ENCODE measurements at regions not wholly inside any gene's neighbourhood (a gene's known extent, or its start where the extent isn't known, plus 50 kb on each side); places are given as distances from the start of the nearest gene placed in this dataset.

DNA sequence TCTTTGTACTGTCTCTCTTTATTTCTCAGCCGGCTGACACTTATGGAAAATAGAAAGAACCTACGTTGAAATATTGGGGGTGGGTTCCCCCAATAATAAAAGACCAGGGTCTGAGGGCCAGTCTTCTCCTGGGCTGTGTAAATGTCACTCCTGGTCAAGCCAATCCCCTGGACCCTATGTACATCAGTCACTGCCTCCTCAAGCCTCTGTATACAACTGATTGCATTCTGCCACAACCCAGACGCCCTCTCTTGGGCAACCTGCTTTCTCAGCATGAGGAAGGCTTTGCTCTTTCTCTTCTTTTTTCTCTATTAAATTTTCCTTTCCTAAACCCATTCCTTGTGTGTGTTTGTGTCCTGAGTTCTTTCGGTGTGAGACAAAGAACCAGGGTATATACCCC lies 84.1 kb upstream of the SERBP1 start:
- H3K4me1 Mint-ChIP-seq, result no peaks in the 10 kb centered on the region
- H3K4me3 Mint-ChIP-seq, result no peak overlapping the region
- no peaks in the 10 kb centered on the region for H3K27me3 Mint-ChIP-seq (ENCODE audit: low read depth)

DNA sequence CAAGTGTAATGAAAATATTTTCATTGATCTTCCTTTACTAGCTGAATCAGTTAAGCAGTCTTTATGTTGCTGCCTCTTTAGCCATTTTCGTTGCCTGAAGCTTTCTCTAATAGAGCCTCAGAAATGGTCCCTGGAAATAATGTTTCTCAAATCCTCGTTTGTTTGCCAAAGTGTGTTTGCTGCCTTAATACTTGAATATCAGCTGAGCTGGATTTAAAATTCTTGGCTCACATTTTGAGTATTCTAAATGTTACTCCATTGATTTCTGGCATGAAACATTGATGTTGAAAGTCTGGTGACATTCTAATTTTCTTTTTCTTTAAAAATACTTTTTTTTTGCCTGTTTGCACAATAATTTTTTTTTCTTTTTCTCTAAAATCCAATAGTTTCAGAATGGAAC lies 84.6 kb upstream of the SERBP1 start:
- Mint-ChIP-seq H3K4me1 (no peaks in the 10 kb centered on the region), H3K27me3 (ENCODE audit: low read depth) (no peaks in the 10 kb centered on the region), H3K27ac (ENCODE audit: unreplicated experiment) (no peak overlapping the region), H3K4me3 (no peak overlapping the region), H3K36me3 (ENCODE audit: low read depth) (peaks cover 11% of the 10 kb centered on the region), H3K9me3 (peaks cover 11% of the 10 kb centered on the region)
- DNase-seq (ENCODE audit: low read depth, low spot score), result no peak
- TF ChIP-seq CTCF (conservative IDR thresholded peaks at IDR 0.05), result no peak

More for the DNA sequence above, 84.1 kb upstream of the SERBP1 start:
- TF ChIP-seq CTCF (conservative IDR thresholded peaks at IDR 0.05), result no peak
- H3K27ac Mint-ChIP-seq (ENCODE audit: unreplicated experiment), result no peak overlapping the region
- H3K36me3 Mint-ChIP-seq (ENCODE audit: low read depth), result peaks cover 11% of the 10 kb centered on the region
- H3K9me3 Mint-ChIP-seq, result peaks cover 11% of the 10 kb centered on the region
- DNase-seq (ENCODE audit: low read depth, low spot score), result no peak

DNA sequence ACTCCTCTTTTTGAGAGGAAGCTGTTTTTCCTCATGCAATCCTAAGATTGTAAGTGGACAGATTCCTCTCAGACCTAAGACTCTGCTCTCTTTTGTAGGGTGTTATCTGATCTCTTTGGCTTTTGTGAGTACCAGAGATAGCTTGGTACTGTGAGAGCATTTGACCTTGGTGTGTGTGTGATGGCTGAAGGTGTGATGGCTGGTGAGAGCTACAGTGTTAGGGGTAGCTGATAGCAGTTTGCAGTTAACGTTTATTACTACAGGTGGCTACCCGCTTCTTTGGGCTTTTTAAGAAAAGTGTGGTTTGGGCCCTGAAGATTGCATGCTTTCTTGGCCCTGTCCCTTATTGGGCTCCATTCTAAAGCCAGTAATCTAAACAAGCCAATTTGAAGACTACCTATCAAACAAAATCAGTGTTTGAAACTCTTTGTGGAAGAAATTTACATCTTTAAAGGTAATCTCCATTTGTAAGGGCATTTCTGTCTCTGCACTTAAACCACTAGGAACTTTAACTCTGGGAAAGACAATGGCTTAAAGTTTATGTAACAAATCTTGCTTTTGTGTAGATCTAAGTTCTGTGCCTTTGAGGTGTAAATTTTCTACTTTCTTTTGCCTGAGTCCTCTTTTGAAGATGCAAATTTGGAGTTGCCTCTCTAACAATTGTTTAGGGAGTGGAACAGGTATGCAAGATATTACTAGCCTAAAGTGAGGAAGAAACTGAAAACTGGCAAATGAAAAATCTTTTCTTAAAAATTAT lies 85.3 kb upstream of the SERBP1 start:
- Mint-ChIP-seq H3K36me3 (ENCODE audit: low read depth) (peaks cover 11% of the 10 kb centered on the region), H3K27ac (ENCODE audit: unreplicated experiment) (no peak overlapping the region), H3K9me3 (peaks cover 11% of the 10 kb centered on the region), H3K27me3 (ENCODE audit: low read depth) (no peaks in the 10 kb centered on the region), H3K4me1 (no peaks in the 10 kb centered on the region), H3K4me3 (no peak overlapping the region)
- no peak for TF ChIP-seq CTCF (conservative IDR thresholded peaks at IDR 0.05)
- no peak for DNase-seq (ENCODE audit: low read depth, low spot score)

- no peaks in the 10 kb centered on the region for H3K27me3 Mint-ChIP-seq (ENCODE audit: low read depth)
These were observed 86.8 kb upstream of the SERBP1 start for GRCh38 chr1:67517046-67517445.

GRCh38 chr1:67522001-67522441 lies 91.8 kb upstream of the SERBP1 start:
- Mint-ChIP-seq H3K27me3 (ENCODE audit: low read depth) (no peaks in the 10 kb centered on the region), H3K36me3 (ENCODE audit: low read depth) (no peaks in the 10 kb centered on the region), H3K27ac (ENCODE audit: unreplicated experiment) (no peak overlapping the region), H3K4me1 (no peaks in the 10 kb centered on the region), H3K4me3 (no peak overlapping the region), H3K9me3 (no peaks in the 10 kb centered on the region)
- TF ChIP-seq CTCF (conservative IDR thresholded peaks at IDR 0.05), result no peak
- no peak for DNase-seq (ENCODE audit: low read depth, low spot score)

More at GRCh38 chr1:67517046-67517445, 86.8 kb upstream of the SERBP1 start:
- no peaks in the 10 kb centered on the region for H3K4me1 Mint-ChIP-seq
- H3K9me3 Mint-ChIP-seq, result peaks cover 9% of the 10 kb centered on the region
- TF ChIP-seq CTCF (conservative IDR thresholded peaks at IDR 0.05), result no peak
- no peak overlapping the region for H3K4me3 Mint-ChIP-seq
- peaks cover 8% of the 10 kb centered on the region for H3K36me3 Mint-ChIP-seq (ENCODE audit: low read depth)
- DNase-seq (ENCODE audit: low read depth, low spot score), result no peak
- no peak overlapping the region for H3K27ac Mint-ChIP-seq (ENCODE audit: unreplicated experiment)
